ENCODE measurements at regions not wholly inside any gene's neighbourhood (a gene's known extent, or its start where the extent isn't known, plus 50 kb on each side); places are given as distances from the start of the nearest gene placed in this dataset.

DNA sequence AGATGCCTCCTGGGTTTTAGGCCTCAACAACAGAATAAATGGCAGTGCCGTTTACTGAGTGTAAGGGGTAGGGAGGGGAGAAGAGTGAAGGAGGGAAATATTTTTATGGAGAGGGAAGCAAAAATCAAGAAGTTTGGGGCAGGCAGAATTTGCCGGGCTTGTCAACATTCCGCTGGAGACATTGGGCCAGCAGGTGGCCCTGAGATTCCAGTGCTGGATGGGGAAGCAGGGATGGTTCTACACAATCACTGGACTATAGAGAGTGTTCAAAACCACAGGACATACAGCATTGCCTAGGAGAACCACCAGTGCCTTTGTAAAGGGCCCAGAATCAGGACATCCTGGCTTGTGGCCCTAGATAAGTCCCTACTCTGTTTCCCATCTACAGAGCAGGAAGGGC lies 598.6 kb upstream of the MGMT start:
- Histone ChIP-seq H3K4me3 (ENCODE audit: low read length in 2 of 2) (no peak overlapping the region), H3K4me1 (ENCODE audit: control insufficient read depth in 2 of 2, insufficient read depth in 2 of 2, low read length in 2 of 2) (no peaks in the 10 kb centered on the region), H3K27ac (ENCODE audit: low read depth in 1 of 2, low read length in 1 of 2) (no peak overlapping the region), H3K36me3 (ENCODE audit: control insufficient read depth in 2 of 2, insufficient read depth in 2 of 2, low read length in 1 of 2) (no peaks in the 10 kb centered on the region), H3K9me3 (ENCODE audit: control insufficient read depth in 2 of 2, insufficient read depth in 1 of 2, low read length in 1 of 2) (no peaks in the 10 kb centered on the region), H3K27me3 (ENCODE audit: control insufficient read depth in 2 of 2, insufficient read depth in 1 of 2, low read length in 1 of 2) (no peaks in the 10 kb centered on the region)
- DNase-seq (ENCODE audit: low read depth in 6 of 9, low spot score in 9 of 9): no peak
- 96% methylated on average over 3 of the region's 3 CpGs for WGBS

GRCh38 chr10:128869101-128869749 lies 597.8 kb upstream of the MGMT start:
- Histone ChIP-seq H3K36me3 (ENCODE audit: control insufficient read depth in 2 of 2, insufficient read depth in 2 of 2, low read length in 1 of 2) (no peaks in the 10 kb centered on the region), H3K27me3 (ENCODE audit: control insufficient read depth in 2 of 2, insufficient read depth in 1 of 2, low read length in 1 of 2) (no peaks in the 10 kb centered on the region), H3K4me3 (ENCODE audit: low read length in 2 of 2) (no peak overlapping the region), H3K9me3 (ENCODE audit: control insufficient read depth in 2 of 2, insufficient read depth in 1 of 2, low read length in 1 of 2) (no peaks in the 10 kb centered on the region), H3K4me1 (ENCODE audit: control insufficient read depth in 2 of 2, insufficient read depth in 2 of 2, low read length in 2 of 2) (no peaks in the 10 kb centered on the region), H3K27ac (ENCODE audit: low read depth in 1 of 2, low read length in 1 of 2) (no peak overlapping the region)
- 88% methylated on average over 15 of the region's 15 CpGs for WGBS
- DNase-seq (ENCODE audit: low read depth in 6 of 9, low spot score in 9 of 9): no peak

DNA sequence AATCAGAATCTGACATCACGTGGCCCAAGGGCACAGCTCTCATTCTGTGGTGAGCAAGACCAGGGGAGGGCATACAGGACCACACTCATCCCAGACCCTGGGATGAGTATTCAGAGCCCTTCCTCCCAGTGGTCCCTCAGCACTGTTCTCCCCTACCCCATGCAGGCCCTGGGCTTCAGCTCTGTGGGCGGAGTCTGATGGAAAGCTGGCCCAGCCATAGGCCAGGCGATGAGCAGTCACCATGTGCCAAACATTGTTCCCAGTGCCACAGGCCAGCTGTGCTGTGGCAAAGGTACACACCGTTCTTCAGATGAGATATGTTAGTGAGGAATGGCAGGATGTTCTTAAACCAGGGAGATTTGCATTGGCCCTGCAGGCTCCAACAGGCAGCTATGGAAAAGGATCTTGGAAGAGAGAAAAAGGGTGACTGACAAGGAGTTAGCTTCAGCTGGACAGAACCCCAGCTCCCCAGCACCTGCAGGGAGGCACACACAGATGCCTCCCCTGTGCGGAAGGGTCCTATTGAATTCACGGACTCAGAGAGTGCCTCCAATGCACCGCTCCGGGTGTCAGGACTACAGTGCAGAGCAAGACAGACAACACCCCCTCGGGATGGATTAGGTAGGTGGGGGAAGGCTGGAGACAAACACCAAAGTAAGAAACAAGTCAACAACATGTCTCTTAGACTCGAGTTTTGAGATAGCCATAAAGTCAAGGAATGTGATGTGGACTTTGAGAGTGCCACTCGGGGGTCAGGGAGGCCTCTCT lies 596.0 kb upstream of the MGMT start:
- no peaks in the 10 kb centered on the region for H3K36me3 ChIP-seq (ENCODE audit: control insufficient read depth in 2 of 2, insufficient read depth in 2 of 2, low read length in 1 of 2)
- H3K27me3 ChIP-seq (ENCODE audit: control insufficient read depth in 2 of 2, insufficient read depth in 1 of 2, low read length in 1 of 2): no peaks in the 10 kb centered on the region
- H3K9me3 ChIP-seq (ENCODE audit: control insufficient read depth in 2 of 2, insufficient read depth in 1 of 2, low read length in 1 of 2): no peaks in the 10 kb centered on the region
- 89% methylated on average over 11 of the region's 11 CpGs for whole genome bisulfite sequencing
- no peak for DNase-seq (ENCODE audit: low read depth in 6 of 9, low spot score in 9 of 9)
- H3K4me1 ChIP-seq (ENCODE audit: control insufficient read depth in 2 of 2, insufficient read depth in 2 of 2, low read length in 2 of 2): no peaks in the 10 kb centered on the region
- no peak overlapping the region for H3K27ac ChIP-seq (ENCODE audit: low read depth in 1 of 2, low read length in 1 of 2)
- no peak overlapping the region for H3K4me3 ChIP-seq (ENCODE audit: low read length in 2 of 2)

- H3K27ac ChIP-seq (ENCODE audit: low read depth in 1 of 2, low read length in 1 of 2): no peak overlapping the region
- no peaks in the 10 kb centered on the region for H3K9me3 ChIP-seq (ENCODE audit: control insufficient read depth in 2 of 2, insufficient read depth in 1 of 2, low read length in 1 of 2)
- 91% methylated on average over 14 of the region's 14 CpGs for WGBS
- H3K36me3 ChIP-seq (ENCODE audit: control insufficient read depth in 2 of 2, insufficient read depth in 2 of 2, low read length in 1 of 2): no peaks in the 10 kb centered on the region
- H3K4me3 ChIP-seq (ENCODE audit: low read length in 2 of 2): no peak overlapping the region
- no peak for DNase-seq (ENCODE audit: low read depth in 6 of 9, low spot score in 9 of 9)
- no peaks in the 10 kb centered on the region for H3K4me1 ChIP-seq (ENCODE audit: control insufficient read depth in 2 of 2, insufficient read depth in 2 of 2, low read length in 2 of 2)
- no peaks in the 10 kb centered on the region for H3K27me3 ChIP-seq (ENCODE audit: control insufficient read depth in 2 of 2, insufficient read depth in 1 of 2, low read length in 1 of 2)
These were observed 595.3 kb upstream of the MGMT start for GRCh38 chr10:128871671-128872231.

DNA sequence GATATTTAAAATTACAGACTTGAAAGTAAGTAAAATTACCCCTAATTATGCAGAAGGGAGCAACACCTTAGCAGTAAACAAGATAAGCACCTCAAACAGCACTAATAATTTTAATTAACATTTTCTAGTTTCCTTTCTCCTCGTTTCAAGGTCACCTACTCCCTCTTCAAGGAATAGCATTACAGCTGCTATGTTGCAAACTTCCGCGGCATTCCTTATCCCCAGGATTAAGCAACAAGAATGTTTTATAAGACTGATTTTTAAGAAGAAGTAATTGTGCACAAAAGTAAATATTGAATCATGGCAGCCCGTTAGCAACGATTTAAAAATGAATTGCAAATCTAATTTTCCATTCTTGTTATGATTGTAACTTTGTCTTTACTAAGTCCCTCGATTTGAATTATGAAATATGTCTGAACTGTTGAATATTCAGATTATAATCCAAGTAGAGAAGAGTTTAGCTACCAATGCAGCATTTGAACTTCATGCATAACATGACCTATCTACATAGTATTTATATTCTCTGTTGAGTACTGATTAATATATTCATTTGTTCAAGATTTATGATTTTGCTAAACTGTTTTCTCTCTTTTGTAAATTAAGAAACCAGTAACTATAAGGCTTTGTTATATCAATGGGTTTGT lies 593.5 kb upstream of the MGMT start:
- no peak overlapping the region for H3K27ac ChIP-seq (ENCODE audit: low read depth in 1 of 2, low read length in 1 of 2)
- no peaks in the 10 kb centered on the region for H3K36me3 ChIP-seq (ENCODE audit: control insufficient read depth in 2 of 2, insufficient read depth in 2 of 2, low read length in 1 of 2)
- H3K4me3 ChIP-seq (ENCODE audit: low read length in 2 of 2): no peak overlapping the region
- no peaks in the 10 kb centered on the region for H3K27me3 ChIP-seq (ENCODE audit: control insufficient read depth in 2 of 2, insufficient read depth in 1 of 2, low read length in 1 of 2)
- no peak for DNase-seq (ENCODE audit: low read depth in 6 of 9, low spot score in 9 of 9)
- WGBS: 91% methylated on average over 6 of the region's 6 CpGs
- H3K9me3 ChIP-seq (ENCODE audit: control insufficient read depth in 2 of 2, insufficient read depth in 1 of 2, low read length in 1 of 2): no peaks in the 10 kb centered on the region
- H3K4me1 ChIP-seq (ENCODE audit: control insufficient read depth in 2 of 2, insufficient read depth in 2 of 2, low read length in 2 of 2): no peaks in the 10 kb centered on the region

DNA sequence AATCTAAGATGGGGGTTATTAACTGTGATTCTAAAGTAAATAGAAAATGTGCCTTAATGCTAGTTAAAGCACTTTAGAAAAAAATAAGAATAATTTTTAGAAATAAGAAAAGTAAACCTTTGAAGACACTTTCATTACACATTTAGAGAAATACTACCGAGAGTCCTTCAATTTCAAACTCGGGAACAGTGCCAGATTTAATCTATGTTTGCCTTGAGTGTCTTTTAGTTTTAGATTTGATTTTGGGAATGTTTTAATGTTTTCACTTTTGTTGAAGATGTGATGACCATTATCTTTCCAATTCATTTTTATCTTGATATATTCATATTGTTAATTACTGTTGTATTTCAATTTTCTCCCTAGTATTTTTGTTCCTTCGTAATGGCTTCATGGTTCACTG lies 592.7 kb upstream of the MGMT start:
- Histone ChIP-seq H3K4me1 (ENCODE audit: control insufficient read depth in 2 of 2, insufficient read depth in 2 of 2, low read length in 2 of 2) (no peaks in the 10 kb centered on the region), H3K27ac (ENCODE audit: low read depth in 1 of 2, low read length in 1 of 2) (no peak overlapping the region), H3K4me3 (ENCODE audit: low read length in 2 of 2) (no peak overlapping the region), H3K36me3 (ENCODE audit: control insufficient read depth in 2 of 2, insufficient read depth in 2 of 2, low read length in 1 of 2) (no peaks in the 10 kb centered on the region), H3K27me3 (ENCODE audit: control insufficient read depth in 2 of 2, insufficient read depth in 1 of 2, low read length in 1 of 2) (no peaks in the 10 kb centered on the region), H3K9me3 (ENCODE audit: control insufficient read depth in 2 of 2, insufficient read depth in 1 of 2, low read length in 1 of 2) (no peaks in the 10 kb centered on the region)
- 94% methylated on average over 3 of the region's 3 CpGs for WGBS
- DNase-seq (ENCODE audit: low read depth in 6 of 9, low spot score in 9 of 9): no peak

DNA sequence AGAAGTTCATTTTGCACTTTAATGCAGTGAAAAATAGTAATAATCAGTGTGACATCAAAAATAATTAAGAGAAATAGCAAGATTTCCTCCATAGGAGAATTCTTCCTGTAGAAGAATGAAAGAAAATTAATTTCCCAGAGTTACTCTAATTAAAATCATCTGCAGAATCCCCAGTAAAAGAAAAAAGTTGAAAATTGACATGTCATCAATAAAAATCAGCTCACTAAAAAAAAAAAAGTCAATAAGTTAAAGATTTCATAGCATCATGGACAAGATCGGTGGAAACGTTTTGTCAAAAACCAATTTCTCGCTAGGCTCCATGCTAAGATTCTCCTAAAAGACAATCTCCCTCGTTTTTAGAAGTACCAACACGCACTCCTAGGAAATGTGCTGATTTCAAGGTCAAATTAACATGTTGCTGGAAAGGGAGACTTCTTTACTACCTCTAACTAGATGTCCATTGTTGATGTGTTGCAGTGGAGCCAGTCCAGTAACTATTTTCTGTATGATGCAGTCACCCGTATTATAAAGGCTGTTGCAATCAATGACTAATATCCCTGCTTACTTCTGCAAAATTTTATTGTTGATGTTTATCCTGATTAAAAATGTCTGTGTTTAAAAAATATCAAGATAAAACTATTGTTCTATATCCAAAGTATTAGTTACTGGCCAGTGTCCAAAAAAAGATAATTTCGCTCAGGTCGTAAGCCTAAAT lies 591.9 kb upstream of the MGMT start:
- H3K36me3 ChIP-seq (ENCODE audit: control insufficient read depth in 2 of 2, insufficient read depth in 2 of 2, low read length in 1 of 2): no peaks in the 10 kb centered on the region
- H3K4me3 ChIP-seq (ENCODE audit: low read length in 2 of 2): no peak overlapping the region
- no peaks in the 10 kb centered on the region for H3K4me1 ChIP-seq (ENCODE audit: control insufficient read depth in 2 of 2, insufficient read depth in 2 of 2, low read length in 2 of 2)
- no peak for DNase-seq (ENCODE audit: low read depth in 6 of 9, low spot score in 9 of 9)
- WGBS: 95% methylated on average over 8 of the region's 8 CpGs
- H3K27me3 ChIP-seq (ENCODE audit: control insufficient read depth in 2 of 2, insufficient read depth in 1 of 2, low read length in 1 of 2): no peaks in the 10 kb centered on the region
- no peak overlapping the region for H3K27ac ChIP-seq (ENCODE audit: low read depth in 1 of 2, low read length in 1 of 2)
- no peaks in the 10 kb centered on the region for H3K9me3 ChIP-seq (ENCODE audit: control insufficient read depth in 2 of 2, insufficient read depth in 1 of 2, low read length in 1 of 2)

GRCh38 chr10:128875956-128876736 lies 590.9 kb upstream of the MGMT start:
- H3K27ac ChIP-seq (ENCODE audit: low read depth in 1 of 2, low read length in 1 of 2): no peak overlapping the region
- no peaks in the 10 kb centered on the region for H3K27me3 ChIP-seq (ENCODE audit: control insufficient read depth in 2 of 2, insufficient read depth in 1 of 2, low read length in 1 of 2)
- WGBS: 91% methylated on average over 7 of the region's 7 CpGs
- no peaks in the 10 kb centered on the region for H3K9me3 ChIP-seq (ENCODE audit: control insufficient read depth in 2 of 2, insufficient read depth in 1 of 2, low read length in 1 of 2)
- DNase-seq (ENCODE audit: low read depth in 6 of 9, low spot score in 9 of 9): no peak
- H3K36me3 ChIP-seq (ENCODE audit: control insufficient read depth in 2 of 2, insufficient read depth in 2 of 2, low read length in 1 of 2): no peaks in the 10 kb centered on the region
- H3K4me3 ChIP-seq (ENCODE audit: low read length in 2 of 2): no peak overlapping the region
- H3K4me1 ChIP-seq (ENCODE audit: control insufficient read depth in 2 of 2, insufficient read depth in 2 of 2, low read length in 2 of 2): no peaks in the 10 kb centered on the region

Measured in thymus (tissue), 11 donors.